ENCODE measurements at regions not wholly inside any gene's neighbourhood (a gene's known extent, or its start where the extent isn't known, plus 50 kb on each side); places are given as distances from the start of the nearest gene placed in this dataset.
"Not testable (repeated sequence)": the region's sequence is repeated elsewhere in the genome, so short reads cannot be mapped to it uniquely, and the experiment has no call there.

- in situ Hi-C loops (cut with MboI; ENCODE audit: low pct_unique_long_range_greater_than_20kb, low sequenced_read_pairs): no loop called here
- no peak for DNase-seq
These were observed 399.8 kb downstream of the SATB2 start for GRCh38 chr2:199057936-199058335.

GRCh38 chr2:199055336-199055735, 402.4 kb downstream of the SATB2 start:
- in situ Hi-C loops (cut with MboI; ENCODE audit: low pct_unique_long_range_greater_than_20kb, low sequenced_read_pairs): no loop called here
- DNase-seq: no peak

- no peak for DNase-seq
These were observed 414.9 kb downstream of the SATB2 start for GRCh38 chr2:199042660-199043379.

GRCh38 chr2:199040522-199040921, 417.2 kb downstream of the SATB2 start:
- no peak for DNase-seq
- in situ Hi-C loops (cut with MboI; ENCODE audit: low pct_unique_long_range_greater_than_20kb, low sequenced_read_pairs): no loop called here

More at GRCh38 chr2:199042660-199043379, 414.9 kb downstream of the SATB2 start:
- in situ Hi-C loops (cut with MboI; ENCODE audit: low pct_unique_long_range_greater_than_20kb, low sequenced_read_pairs): no loop called here

GRCh38 chr2:199033761-199034160, 424.0 kb downstream of the SATB2 start:
- DNase-seq; in situ Hi-C loops (cut with MboI; ENCODE audit: low pct_unique_long_range_greater_than_20kb, low sequenced_read_pairs): not testable (repeated sequence)

GRCh38 chr2:199025146-199025545, 432.6 kb downstream of the SATB2 start:
- no peak for DNase-seq
- in situ Hi-C loops (cut with MboI; ENCODE audit: low pct_unique_long_range_greater_than_20kb, low sequenced_read_pairs): no loop called here

GRCh38 chr2:199024224-199024623, 433.5 kb downstream of the SATB2 start:
- in situ Hi-C loops (cut with MboI; ENCODE audit: low pct_unique_long_range_greater_than_20kb, low sequenced_read_pairs): no loop called here
- no peak for DNase-seq

- DNase-seq: peak; percentile 17
- in situ Hi-C loops (cut with MboI; ENCODE audit: low pct_unique_long_range_greater_than_20kb, low sequenced_read_pairs): no loop called here
These were observed 437.7 kb downstream of the SATB2 start for GRCh38 chr2:199019898-199020507.

- in situ Hi-C loops (cut with MboI; ENCODE audit: low pct_unique_long_range_greater_than_20kb, low sequenced_read_pairs): no loop called here
- DNase-seq: no peak
These were observed 438.9 kb downstream of the SATB2 start for GRCh38 chr2:199018826-199019225.

GRCh38 chr2:199015072-199015471, 442.7 kb downstream of the SATB2 start:
- in situ Hi-C loops (cut with MboI; ENCODE audit: low pct_unique_long_range_greater_than_20kb, low sequenced_read_pairs): no loop called here
- DNase-seq: no peak

GRCh38 chr2:199014226-199014625, 443.5 kb downstream of the SATB2 start:
- in situ Hi-C loops (cut with MboI; ENCODE audit: low pct_unique_long_range_greater_than_20kb, low sequenced_read_pairs): no loop called here

GRCh38 chr2:199011908-199012307, 445.8 kb downstream of the SATB2 start:
- DNase-seq: no peak
- in situ Hi-C loops (cut with MboI; ENCODE audit: low pct_unique_long_range_greater_than_20kb, low sequenced_read_pairs): no loop called here

More at GRCh38 chr2:199014226-199014625, 443.5 kb downstream of the SATB2 start:
- DNase-seq: no peak

- in situ Hi-C loops (cut with MboI; ENCODE audit: low pct_unique_long_range_greater_than_20kb, low sequenced_read_pairs): no loop called here
- no peak for DNase-seq
These were observed 463.1 kb downstream of the SATB2 start for GRCh38 chr2:198994678-198995077.

GRCh38 chr2:198991431-198991830, 466.3 kb downstream of the SATB2 start:
- in situ Hi-C loops (cut with MboI; ENCODE audit: low pct_unique_long_range_greater_than_20kb, low sequenced_read_pairs): no loop called here
- DNase-seq: no peak

GRCh38 chr2:198975779-198976178, 482.0 kb downstream of the SATB2 start:
- in situ Hi-C loops (cut with MboI; ENCODE audit: low pct_unique_long_range_greater_than_20kb, low sequenced_read_pairs): no loop called here
- DNase-seq: no peak

GRCh38 chr2:198973785-198974184, 484.0 kb downstream of the SATB2 start:
- in situ Hi-C loops (cut with MboI; ENCODE audit: low pct_unique_long_range_greater_than_20kb, low sequenced_read_pairs): no loop called here
- no peak for DNase-seq

GRCh38 chr2:198973181-198973580, 484.6 kb downstream of the SATB2 start:
- no peak for DNase-seq
- in situ Hi-C loops (cut with MboI; ENCODE audit: low pct_unique_long_range_greater_than_20kb, low sequenced_read_pairs): no loop called here

- DNase-seq: no peak
- in situ Hi-C loops (cut with MboI; ENCODE audit: low pct_unique_long_range_greater_than_20kb, low sequenced_read_pairs): no loop called here
These were observed 489.2 kb downstream of the SATB2 start for GRCh38 chr2:198968545-198968944.

- in situ Hi-C loops (cut with MboI; ENCODE audit: low pct_unique_long_range_greater_than_20kb, low sequenced_read_pairs): no loop called here
- DNase-seq: no peak
These were observed 491.5 kb downstream of the SATB2 start for GRCh38 chr2:198966269-198966668.

GRCh38 chr2:198961547-198961946, 496.2 kb downstream of the SATB2 start:
- no peak for DNase-seq
- in situ Hi-C loops (cut with MboI; ENCODE audit: low pct_unique_long_range_greater_than_20kb, low sequenced_read_pairs): no loop called here

GRCh38 chr2:198957181-198957580, 500.6 kb downstream of the SATB2 start:
- in situ Hi-C loops (cut with MboI; ENCODE audit: low pct_unique_long_range_greater_than_20kb, low sequenced_read_pairs): no loop called here

More at GRCh38 chr2:198957181-198957580, 500.6 kb downstream of the SATB2 start:
- DNase-seq: no peak
